GM13976 (cell line): ENCODE measurements at regions not wholly inside any gene's neighbourhood (a gene's known extent, or its start where the extent isn't known, plus 50 kb on each side); places are given as distances from the start of the nearest gene placed in this dataset.

ENCODE experiments used
- DNase-seq: peaks from one replicate; pipeline ENCODE4 v3.0.0; 2012; ENCODE audit warnings: low spot score
- CTCF ChIP-seq: IDR thresholded peaks from 2 replicates; pipeline ENCODE4 v1.5.1; 2012; ENCODE audit warnings: borderline replicate concordance, mild to moderate bottlenecking; ENCODE audit not compliant: insufficient read depth; ENCODE audit errors: extremely low read depth, missing control alignments, control extremely low read depth
- in situ Hi-C: fragments of 300-500 bp; cut with MboI; formaldehyde crosslinking; loops from one replicate; pipeline ENCODE4 v1.12.0; 2022; ENCODE audit warnings: low sequenced_read_pairs, mixed read lengths, inconsistent platforms; ENCODE audit not compliant: unreplicated experiment

- no peak for DNase-seq
- TF ChIP-seq CTCF: no peak
- in situ Hi-C loops: no loop called here
Observed at GRCh38 chr4:161167539-161167938, 996.3 kb downstream of the FSTL5 start.

DNA sequence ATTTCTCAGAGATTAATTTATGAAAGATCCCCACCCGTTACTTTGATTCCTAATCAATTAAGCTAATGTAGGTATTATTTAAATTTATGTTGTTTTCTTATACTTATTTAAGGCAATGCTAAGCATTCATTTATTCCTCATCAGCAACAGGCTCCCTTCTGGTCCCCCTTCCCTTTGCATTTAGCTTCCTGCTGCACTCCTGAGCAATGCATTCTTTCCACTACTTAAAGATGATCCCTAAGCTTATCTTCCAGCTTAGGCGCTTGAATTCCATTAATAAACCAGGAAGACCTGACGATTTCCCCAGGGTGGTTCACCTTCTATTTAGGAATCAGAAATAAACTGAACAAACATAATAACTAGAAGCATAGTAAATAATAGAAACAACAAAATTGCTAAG lies 1003.1 kb downstream of the FSTL5 start:
- TF ChIP-seq CTCF: no peak
- DNase-seq: no peak
- in situ Hi-C loops: no loop called here

DNA sequence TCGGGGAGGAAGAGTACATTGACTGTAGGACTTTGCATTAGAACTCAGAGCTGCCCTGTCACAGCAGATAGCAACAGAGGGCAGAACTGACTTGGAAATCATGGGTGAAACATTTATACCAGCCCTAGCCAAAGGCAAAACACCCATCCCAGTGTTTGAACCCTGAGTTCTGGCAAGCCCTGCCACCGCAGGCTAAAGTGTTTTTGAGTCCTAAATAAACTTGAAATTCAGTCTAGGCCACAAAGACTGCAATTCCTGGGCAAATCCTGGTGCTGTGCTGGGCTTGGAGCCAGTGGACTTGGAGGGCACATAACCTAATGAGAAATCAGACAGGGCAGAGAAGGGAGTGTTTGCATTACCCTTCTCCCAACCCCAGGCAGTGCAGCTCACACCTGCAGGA lies 1015.7 kb downstream of the FSTL5 start:
- no peak for DNase-seq
- in situ Hi-C loops: no loop called here

GRCh38 chr4:161143375-161143774 lies 1020.4 kb downstream of the FSTL5 start:
- no peak for TF ChIP-seq CTCF
- DNase-seq: no peak
- in situ Hi-C loops: no loop called here

More for the DNA sequence above, 1015.7 kb downstream of the FSTL5 start:
- no peak for TF ChIP-seq CTCF

GRCh38 chr4:161134795-161135194 lies 1029.0 kb downstream of the FSTL5 start:
- DNase-seq: no peak
- TF ChIP-seq CTCF: no peak
- in situ Hi-C loops: no loop called here

DNA sequence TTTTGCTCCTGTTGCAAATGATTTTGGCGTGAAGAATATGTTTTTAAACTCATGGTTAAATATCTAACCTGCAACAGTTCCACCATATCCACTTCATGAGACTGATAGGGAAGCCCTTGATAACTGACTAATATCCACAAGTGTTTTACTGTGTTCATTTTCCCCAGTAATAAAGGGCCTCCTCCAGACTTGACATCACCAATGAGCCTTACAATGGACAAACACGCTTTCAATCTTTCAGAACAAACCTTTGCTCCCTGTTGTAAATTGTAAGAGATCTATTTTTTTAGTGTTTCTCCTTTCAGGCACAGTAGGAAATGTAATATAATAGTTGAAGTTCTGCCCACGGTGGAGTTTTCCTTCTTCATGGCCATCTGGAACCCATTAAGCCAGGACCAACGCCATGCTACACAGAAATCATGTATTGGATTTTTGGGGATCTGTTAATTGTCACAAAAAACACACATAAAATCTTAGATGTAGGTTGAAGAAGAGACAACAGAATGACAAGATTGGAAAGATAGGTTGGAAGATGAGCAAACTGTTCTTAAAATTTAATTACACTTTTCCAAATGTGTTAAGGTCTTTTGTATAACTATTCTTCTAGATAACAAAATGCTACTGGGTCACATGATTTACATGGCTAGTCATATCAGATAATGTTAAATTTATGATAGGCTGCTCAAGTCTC lies 1030.1 kb downstream of the FSTL5 start:
- DNase-seq: no peak
- TF ChIP-seq CTCF: no peak
- in situ Hi-C loops: no loop called here
